ENCODE measurements at regions not wholly inside any gene's neighbourhood (a gene's known extent, or its start where the extent isn't known, plus 50 kb on each side); places are given as distances from the start of the nearest gene placed in this dataset.
A peak's percentile ranks its signal among the peaks of the same experiment; 100 is the strongest.
"Not testable (repeated sequence)": the region's sequence is repeated elsewhere in the genome, so short reads cannot be mapped to it uniquely, and the experiment has no call there.

GRCh38 chr21:24594082-24594481 is 1013.2 kb downstream of the MRPL39 start:
- DNase-seq = no peak

- DNase-seq = no peak
These were observed 1017.0 kb downstream of the MRPL39 start for GRCh38 chr21:24590261-24590660.

DNA sequence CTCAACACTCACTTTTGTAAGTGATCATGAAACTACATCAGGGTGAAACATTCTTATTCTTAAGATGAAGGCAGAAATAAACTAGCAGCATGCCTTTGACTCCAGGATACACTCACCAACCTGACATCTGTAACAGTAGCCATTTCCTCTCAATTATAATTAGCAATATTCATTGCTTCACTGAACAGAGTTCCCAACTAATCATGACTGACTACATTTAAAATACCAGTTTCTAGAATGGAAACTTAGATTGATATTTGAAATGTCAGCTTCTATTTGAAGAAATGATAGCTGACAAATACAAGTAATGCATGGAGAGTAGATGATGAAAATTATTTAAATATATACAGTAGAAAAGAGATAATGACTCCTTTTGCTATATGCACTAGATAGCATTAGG is 1023.8 kb downstream of the MRPL39 start:
- no peak for DNase-seq

- DNase-seq = no peak
These were observed 1030.0 kb downstream of the MRPL39 start for GRCh38 chr21:24577301-24577700.

- DNase-seq = no peak
These were observed 1046.0 kb downstream of the MRPL39 start for GRCh38 chr21:24561291-24561690.

DNA sequence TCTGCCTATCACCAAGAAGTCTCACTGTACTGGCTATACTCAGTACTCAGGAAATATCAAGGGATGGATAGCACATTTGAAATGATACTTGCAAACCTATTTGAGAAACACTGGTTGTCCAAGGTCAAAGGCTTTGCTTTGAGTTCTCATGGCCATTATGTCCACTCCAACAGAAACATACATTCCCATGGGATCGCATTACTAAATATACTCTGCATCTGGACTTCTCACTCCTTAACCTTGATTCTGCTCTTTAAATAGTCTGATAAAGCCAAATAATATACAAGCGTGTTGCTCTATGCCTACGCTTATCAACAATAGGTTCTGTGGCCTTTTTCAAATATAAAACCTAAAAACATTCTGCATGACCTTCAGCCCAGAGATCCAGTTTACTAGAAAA is 1054.8 kb downstream of the MRPL39 start:
- DNase-seq = no peak

GRCh38 chr21:24545807-24546361 is 1061.4 kb downstream of the MRPL39 start:
- no peak for DNase-seq

GRCh38 chr21:24514081-24514733 is 1093.1 kb downstream of the MRPL39 start:
- peak in 1 of 58 donors; percentile 10 for DNase-seq

GRCh38 chr21:24509131-24509530 is 1098.2 kb downstream of the MRPL39 start:
- DNase-seq = no peak

DNA sequence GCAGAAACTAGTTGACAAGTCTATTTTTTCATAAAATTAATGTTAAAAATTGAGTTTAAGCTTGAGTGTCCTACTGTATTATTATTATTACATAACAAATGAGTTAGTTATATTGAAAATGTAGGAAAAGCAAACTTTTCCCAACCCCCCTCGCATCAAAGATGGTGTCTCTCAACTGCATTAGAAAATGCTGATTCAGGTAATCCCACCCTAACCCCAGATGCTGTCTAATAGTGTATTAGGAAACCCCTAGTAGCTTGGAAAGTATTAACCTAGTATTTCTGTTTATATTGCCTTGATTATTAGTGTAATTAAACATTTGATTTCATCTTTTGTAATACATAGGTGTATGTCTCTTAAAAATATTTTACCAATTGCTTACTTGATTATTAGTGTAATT is 1120.3 kb downstream of the MRPL39 start:
- no peak for DNase-seq

DNA sequence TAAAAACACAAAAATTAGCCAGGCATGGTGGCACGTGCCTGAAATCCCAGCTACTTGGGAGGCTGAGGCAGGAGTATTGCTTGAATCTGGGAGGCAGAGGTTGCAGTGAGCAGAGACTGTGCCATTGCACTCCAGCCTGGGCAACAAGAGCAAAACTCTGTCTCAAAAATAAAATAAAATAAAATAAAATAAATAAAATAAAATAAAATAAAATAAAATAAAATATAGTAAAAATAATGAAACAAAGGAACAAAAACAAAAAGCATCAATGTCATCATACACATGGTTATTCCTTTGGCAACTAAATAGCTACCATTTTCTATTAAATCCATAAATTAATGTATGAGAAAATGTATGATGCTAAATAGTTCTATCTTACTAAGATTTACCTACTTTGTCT is 1123.9 kb downstream of the MRPL39 start:
- DNase-seq = not testable (repeated sequence)

- no peak for DNase-seq
These were observed 1136.4 kb downstream of the MRPL39 start for GRCh38 chr21:24470852-24471251.

DNA sequence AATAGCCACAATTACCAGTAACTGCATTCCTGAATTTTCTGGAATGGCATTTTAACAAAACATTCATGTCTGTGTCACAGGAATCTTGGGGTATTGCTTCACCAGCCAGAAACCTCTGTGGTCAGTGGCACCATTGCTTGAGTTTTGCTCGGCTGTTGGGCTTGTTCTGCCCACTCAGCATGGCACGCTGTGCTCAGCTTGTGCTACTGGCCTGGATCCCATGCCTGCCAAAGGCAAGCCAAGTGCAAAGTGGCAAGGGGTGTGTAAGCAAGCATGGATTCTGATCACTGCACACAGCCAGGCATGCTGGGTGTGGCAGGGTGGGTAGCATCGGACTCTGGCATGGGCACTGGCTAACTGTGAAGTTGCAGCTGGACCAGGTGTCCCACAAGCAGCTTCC is 1150.9 kb downstream of the MRPL39 start:
- DNase-seq = no peak

- DNase-seq = no peak
These were observed 1157.2 kb downstream of the MRPL39 start for GRCh38 chr21:24450119-24450518.

GRCh38 chr21:24445517-24445916 is 1161.8 kb downstream of the MRPL39 start:
- no peak for DNase-seq

- no peak for DNase-seq
These were observed 1162.5 kb downstream of the MRPL39 start for GRCh38 chr21:24444736-24445135.

GRCh38 chr21:24436236-24436635 is 1171.0 kb downstream of the MRPL39 start:
- DNase-seq = peak in 4 of 58 donors; percentile 0 to 3 (median 2)

DNA sequence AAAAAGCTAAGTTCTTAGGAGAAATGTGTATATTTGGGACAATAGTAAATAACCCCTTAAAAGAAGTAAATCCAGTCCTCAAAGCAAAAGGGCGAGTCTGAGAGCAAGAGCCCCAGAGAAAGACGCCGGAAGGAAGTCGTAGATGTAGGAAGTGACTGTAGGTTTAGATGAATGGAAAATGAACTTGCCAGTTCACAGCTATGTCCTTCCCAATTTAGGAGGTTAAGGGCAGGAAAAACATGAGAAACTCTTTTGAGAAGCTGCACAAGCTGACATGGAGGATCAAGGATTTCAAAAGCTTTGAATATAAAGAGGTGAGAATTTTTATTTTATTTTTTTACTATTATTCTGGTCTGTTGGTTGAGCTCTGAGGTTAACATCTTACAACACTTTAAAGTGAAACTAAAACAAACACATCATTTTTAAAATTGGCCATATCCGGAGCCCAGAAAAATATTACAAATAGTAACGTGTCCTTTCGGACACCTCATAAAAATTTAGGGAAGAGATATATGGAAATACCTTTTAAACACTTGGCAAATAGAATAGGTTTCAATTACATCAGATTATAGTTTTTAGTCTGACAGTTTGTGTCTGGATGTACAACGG is 1178.6 kb downstream of the MRPL39 start:
- DNase-seq = no peak

- DNase-seq = no peak
These were observed 1182.5 kb downstream of the MRPL39 start for GRCh38 chr21:24424776-24425175.

DNA sequence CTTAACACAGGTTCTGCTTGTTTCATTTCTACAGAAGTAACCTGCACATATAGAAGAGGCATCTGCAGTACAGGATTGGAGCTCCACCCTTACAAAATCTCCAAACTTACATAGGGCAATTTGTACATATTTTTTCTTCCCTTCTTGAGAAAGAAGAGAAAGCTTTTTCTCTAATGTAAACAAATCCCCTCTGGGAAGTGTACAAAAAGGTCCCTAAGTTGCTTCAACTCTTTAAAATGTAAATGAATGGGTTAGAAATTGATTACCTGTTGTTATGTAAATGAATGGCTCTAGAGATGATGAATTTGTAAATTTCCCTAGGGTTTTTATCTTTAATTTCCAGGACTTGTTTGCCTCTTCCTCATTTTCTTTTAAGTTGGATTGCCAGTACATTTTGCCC is 1183.7 kb downstream of the MRPL39 start:
- no peak for DNase-seq

DNA sequence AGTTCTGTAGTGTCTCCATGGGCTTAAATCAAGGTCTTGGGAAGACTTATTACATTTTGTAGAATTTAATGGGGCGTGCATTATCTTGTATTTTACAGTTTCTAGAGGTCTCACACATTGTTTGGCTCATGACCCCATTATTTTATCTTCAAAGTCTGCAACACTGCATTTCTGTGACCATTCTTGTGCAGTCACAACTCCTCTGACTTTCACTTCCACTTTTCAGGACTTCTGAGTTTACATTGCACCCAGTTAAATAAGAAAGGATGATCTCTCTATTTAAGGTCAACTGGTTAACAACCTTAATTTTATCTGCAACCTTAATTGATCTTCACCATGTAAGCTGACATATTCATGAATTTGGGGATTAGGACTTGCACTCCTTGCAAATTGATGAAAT is 1186.6 kb downstream of the MRPL39 start:
- DNase-seq = no peak

DNA sequence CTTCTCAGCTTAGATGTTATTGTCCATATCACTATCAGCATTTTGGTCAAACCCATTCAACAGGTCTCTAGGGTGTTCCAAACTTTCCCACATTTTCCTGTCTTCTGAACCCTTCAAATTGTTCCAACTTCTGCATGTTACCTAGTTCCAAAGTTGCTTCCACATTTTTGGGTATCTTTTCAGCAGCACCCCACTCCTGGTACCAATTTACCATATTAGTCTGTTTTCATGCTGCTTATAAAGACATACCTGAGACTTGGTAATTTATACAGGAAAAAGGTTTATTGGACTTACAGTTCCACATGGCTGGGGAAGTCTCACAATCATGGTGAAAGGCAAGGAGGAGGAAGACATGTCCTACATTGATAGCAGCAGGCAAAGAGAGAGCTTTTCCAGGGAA is 1187.6 kb downstream of the MRPL39 start:
- DNase-seq = not testable (repeated sequence)

DNA sequence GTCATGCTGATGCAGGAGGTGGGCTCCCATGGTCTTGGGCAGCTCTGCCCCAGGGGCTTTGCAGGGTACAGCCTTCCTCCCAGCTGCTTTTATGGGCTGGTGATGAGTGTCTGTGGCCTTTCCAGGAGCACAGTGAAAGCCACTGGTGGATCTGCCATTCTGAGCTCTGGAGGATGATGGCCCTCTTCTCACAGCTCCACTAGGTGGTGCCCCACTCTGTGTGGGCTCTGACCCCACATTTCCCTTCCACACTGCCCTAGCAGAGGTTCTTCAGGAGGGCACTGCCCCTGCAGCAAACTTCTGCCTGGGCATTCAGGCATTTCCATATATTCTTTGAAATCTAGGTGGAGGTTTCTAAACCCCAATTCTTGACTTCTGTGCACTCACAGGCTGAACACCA is 1188.6 kb downstream of the MRPL39 start:
- no peak for DNase-seq

Measured in anterior cingulate cortex (tissue), 58 donors.